NOMO-1 (cell line): ENCODE measurements at regions not wholly inside any gene's neighbourhood (a gene's known extent, or its start where the extent isn't known, plus 50 kb on each side); places are given as distances from the start of the nearest gene placed in this dataset.
"Not testable (repeated sequence)": the region's sequence is repeated elsewhere in the genome, so short reads cannot be mapped to it uniquely, and the experiment has no call there.

Experiments used
- DNase-seq, 2 experiments: peaks; one replicate each; lab custom pipeline; 2025; ENCODE audit not compliant: unreplicated experiment in 2 of 2; lab: John Stamatoyannopoulos, UW

DNA sequence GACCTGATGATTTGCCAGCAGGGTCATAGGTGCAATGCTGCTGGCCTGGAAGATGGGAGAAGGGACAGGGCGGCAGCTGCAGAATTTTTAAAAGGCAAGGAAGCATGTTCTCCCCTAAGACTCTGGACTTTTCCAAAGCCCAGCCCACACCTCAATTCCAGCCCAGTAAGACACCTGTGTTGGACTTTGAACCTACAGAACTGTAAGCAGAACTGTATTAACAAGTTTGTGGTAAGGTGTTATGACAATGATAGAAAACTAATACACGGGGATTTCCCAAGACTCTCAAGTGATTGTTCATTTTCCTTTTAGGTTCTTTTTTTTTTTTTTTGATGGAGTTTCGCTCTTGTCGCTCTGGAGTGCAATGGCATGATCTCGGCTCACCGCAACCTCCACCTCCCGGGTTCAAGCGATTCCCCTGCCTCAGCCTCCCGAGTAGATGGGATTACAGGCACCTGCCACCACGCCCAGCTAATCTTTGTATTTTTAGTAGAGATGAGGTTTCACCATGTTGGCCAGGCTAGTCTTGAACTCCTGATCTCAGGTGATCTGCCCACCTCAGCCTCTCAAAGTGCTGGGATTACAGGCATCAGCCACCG is 53.0 kb upstream of the CYP2D6 start:
- not testable (repeated sequence) for DNase-seq

GRCh38 chr22:42180349-42180842 is 49.8 kb upstream of the CYP2D6 start:
- DNase-seq = no peak
